ENCODE measurements at regions not wholly inside any gene's neighbourhood (a gene's known extent, or its start where the extent isn't known, plus 50 kb on each side); places are given as distances from the start of the nearest gene placed in this dataset.
A peak's percentile ranks its signal among the peaks of the same experiment; 100 is the strongest.

- DNase-seq (ENCODE audit: insufficient read length, low spot score) (peak; percentile 63), FAIRE-seq (peak; percentile 11)
- TF ChIP-seq CTCF (IDR thresholded peaks at IDR 0.05; ENCODE audit: insufficient read depth, missing control alignments): no peak
Measured at GRCh38 chr16:27600381-27600780, 50.4 kb downstream of the KATNIP start.

GRCh38 chr16:27602103-27602502, 52.2 kb downstream of the KATNIP start:
- no peak for TF ChIP-seq CTCF (IDR thresholded peaks at IDR 0.05; ENCODE audit: insufficient read depth, missing control alignments)
- DNase-seq (ENCODE audit: insufficient read length, low spot score): no peak
- no peak for FAIRE-seq

- TF ChIP-seq CTCF (IDR thresholded peaks at IDR 0.05; ENCODE audit: insufficient read depth, missing control alignments): peak; percentile 76
- peak; percentile 56 for FAIRE-seq
- DNase-seq (ENCODE audit: insufficient read length, low spot score): peak; percentile 49
Measured at GRCh38 chr16:27605500-27606106, 55.7 kb downstream of the KATNIP start.

GRCh38 chr16:27611340-27611739, 61.4 kb downstream of the KATNIP start:
- TF ChIP-seq CTCF (IDR thresholded peaks at IDR 0.05; ENCODE audit: insufficient read depth, missing control alignments): no peak
- FAIRE-seq (no peak), DNase-seq (ENCODE audit: insufficient read length, low spot score) (no peak)

- no peak for TF ChIP-seq CTCF (IDR thresholded peaks at IDR 0.05; ENCODE audit: insufficient read depth, missing control alignments)
- no peak for FAIRE-seq
- no peak for DNase-seq (ENCODE audit: insufficient read length, low spot score)
Measured at GRCh38 chr16:27613238-27613791, 63.4 kb downstream of the KATNIP start.

- FAIRE-seq: no peak
- no peak for DNase-seq (ENCODE audit: insufficient read length, low spot score)
- no peak for TF ChIP-seq CTCF (IDR thresholded peaks at IDR 0.05; ENCODE audit: insufficient read depth, missing control alignments)
Measured at GRCh38 chr16:27617665-27618064, 67.7 kb downstream of the KATNIP start.

GRCh38 chr16:27618165-27618564, 68.2 kb downstream of the KATNIP start:
- TF ChIP-seq CTCF (IDR thresholded peaks at IDR 0.05; ENCODE audit: insufficient read depth, missing control alignments): no peak
- DNase-seq (ENCODE audit: insufficient read length, low spot score) (no peak), FAIRE-seq (no peak)

Measured in D721Med (cell line).